GM12874 (cell line): ENCODE measurements at regions not wholly inside any gene's neighbourhood (a gene's known extent, or its start where the extent isn't known, plus 50 kb on each side); places are given as distances from the start of the nearest gene placed in this dataset.

Source experiments
- CTCF ChIP-seq: IDR thresholded peaks from 2 replicates; pipeline ENCODE4 v1.5.1; 2011; ENCODE audit warnings: low read depth, mild to moderate bottlenecking, control low read depth, low read length, moderate library complexity; ENCODE audit not compliant: insufficient read depth

- TF ChIP-seq CTCF = no peak
Measured at GRCh38 chr2:239819091-239819973, 205.8 kb downstream of the NDUFA10 start.

- TF ChIP-seq CTCF = no peak
Measured at GRCh38 chr2:239818531-239819011, 206.6 kb downstream of the NDUFA10 start.

- no peak for TF ChIP-seq CTCF
Measured at GRCh38 chr2:239818086-239818485, 207.1 kb downstream of the NDUFA10 start.

- TF ChIP-seq CTCF = no peak
Measured at GRCh38 chr2:239816576-239817467, 208.3 kb downstream of the NDUFA10 start.

- TF ChIP-seq CTCF = no peak
Measured at GRCh38 chr2:239815671-239816070, 209.5 kb downstream of the NDUFA10 start.

- no peak for TF ChIP-seq CTCF
Measured at GRCh38 chr2:239814861-239815601, 210.1 kb downstream of the NDUFA10 start.
